Psoas muscle (tissue), 7 donors: ENCODE measurements at regions not wholly inside any gene's neighbourhood (a gene's known extent, or its start where the extent isn't known, plus 50 kb on each side); places are given as distances from the start of the nearest gene placed in this dataset.

Experiments
- ATAC-seq, 4 donors: fragments of 200-7000 bp; cut with Tn5 transposase; one replicate each; pipeline ENCODE4 v1.9.1; 2020; ENCODE audit warnings: moderate library complexity in 3 of 4, mild to moderate bottlenecking in 2 of 4
- DNase-seq, 2 donors: peaks; one replicate each; pipeline ENCODE4 v3.0.0-alpha.2; 2020
- H3K27ac ChIP-seq: fragments of 200-600 bp; one replicate; pipeline ENCODE4 v1.8.0; 2022
- H3K27me3 ChIP-seq, 3 donors: fragments of 200-600 bp in 1 of 3; one replicate each; pipeline versions ENCODE4 v1.6.1 to v1.8.0; 2013 to 2022; ENCODE audit warnings: low read length in 2 of 3, mild to moderate bottlenecking in 2 of 3, moderate library complexity in 1 of 3; ENCODE audit not compliant: insufficient read depth in 3 of 3
- H3K36me3 ChIP-seq, 2 donors: fragments of 200-600 bp in 1 of 2; one replicate each; pipeline versions ENCODE4 v1.6.1 to v1.8.0; 2013 to 2022; ENCODE audit warnings: low read depth in 1 of 2, mild to moderate bottlenecking in 1 of 2, moderate library complexity in 1 of 2; ENCODE audit not compliant: insufficient read depth in 1 of 2
- H3K4me1 ChIP-seq: fragments of 200-600 bp; one replicate; pipeline ENCODE4 v1.8.0; 2022
- H3K4me3 ChIP-seq: fragments of 200-600 bp; one replicate; pipeline ENCODE4 v1.8.0; 2022; ENCODE audit warnings: mild to moderate bottlenecking
- H3K9me3 ChIP-seq: fragments of 200-600 bp; one replicate; pipeline ENCODE4 v1.8.0; 2022
- CTCF ChIP-seq: fragments of 200-600 bp; IDR thresholded peaks from one replicate; pipeline ENCODE4 v1.8.0; 2022; ENCODE audit warnings: antibody characterized with exemption
- WGBS, 3 donors: extraction: QIAGEN DNeasy Blood & Tissue Kit; methylation state at CpG; one replicate each; pipeline versions ENCODE4 v1.1.6 to v1.1.7; 2013; 5-methylcytosine and 5-hydroxymethylcytosine counted together
- intact Hi-C, 2 donors: fragments of 100-400 bp; cut with DNase I; formaldehyde crosslinking; loops; one replicate each; pipeline versions ENCODE4 v1.11.0 to v1.14.2; 2022
- donor health status: healthy with polysubstance abuse.
- donor health status: DM: no; HTN: no; CAD: no; lungs with moderate emphysema.
- donor health status: Bipolar disorder and iron deficiency.
- donor health status: healthy.
- donor health status: DM: yes; HTN: yes; CAD: no.
- donor health status: DM: no; HTN: no; CAD: no.
- donor health status: DM: yes; HTN: yes; CAD: no.

GRCh38 chr2:18479947-18480369 lies 80.5 kb downstream of the RDH14 start:
- Histone ChIP-seq H3K27ac (no peak overlapping the region), H3K27me3 (no peaks in the 10 kb centered on the region), H3K36me3 (no peaks in the 10 kb centered on the region), H3K9me3 (no peaks in the 10 kb centered on the region), H3K4me1 (peaks cover 13% of the 10 kb centered on the region), H3K4me3 (no peak overlapping the region)
- DNase-seq (peak; percentile 67 to 78), ATAC-seq (peak in 3 of 4 donors; percentile 65 to 78 (median 67))
- WGBS, 3 donors = 15 to 34% (median 22%) methylated on average over 3 of the region's 3 CpGs
- intact Hi-C loops = no loop called here
- TF ChIP-seq CTCF = no peak

GRCh38 chr2:18477293-18477692 lies 83.2 kb downstream of the RDH14 start:
- Histone ChIP-seq H3K27ac (no peak overlapping the region), H3K4me3 (no peak overlapping the region), H3K9me3 (no peaks in the 10 kb centered on the region), H3K36me3 (no peaks in the 10 kb centered on the region), H3K4me1 (peaks cover 17% of the 10 kb centered on the region), H3K27me3 (no peaks in the 10 kb centered on the region)
- TF ChIP-seq CTCF = no peak
- DNase-seq = no peak
- 93 to 97% (median 96%) methylated on average over 1 of the region's 1 CpG for WGBS, 3 donors
- intact Hi-C loops = no loop called here
- ATAC-seq = no peak

GRCh38 chr2:18476484-18476883 lies 84.0 kb downstream of the RDH14 start:
- intact Hi-C loops = no loop called here
- H3K4me3 ChIP-seq = no peak overlapping the region
- H3K27me3 ChIP-seq = no peaks in the 10 kb centered on the region
- WGBS, 3 donors = 95 to 97% (median 96%) methylated on average over 3 of the region's 3 CpGs
- DNase-seq = no peak
- H3K36me3 ChIP-seq = no peaks in the 10 kb centered on the region
- no peak overlapping the region for H3K27ac ChIP-seq
- H3K9me3 ChIP-seq = no peaks in the 10 kb centered on the region
- ATAC-seq = no peak
- peaks cover 17% of the 10 kb centered on the region for H3K4me1 ChIP-seq
- TF ChIP-seq CTCF = no peak

- intact Hi-C loops = no loop called here
- WGBS, 3 donors = 83 to 90% (median 86%) methylated on average over 2 of the region's 2 CpGs
- no peak for ATAC-seq
These were observed 84.6 kb downstream of the RDH14 start for GRCh38 chr2:18475884-18476283.

More at GRCh38 chr2:18475884-18476283, 84.6 kb downstream of the RDH14 start:
- Histone ChIP-seq H3K36me3 (no peaks in the 10 kb centered on the region), H3K4me3 (no peak overlapping the region), H3K27me3 (no peaks in the 10 kb centered on the region), H3K4me1 (peaks cover 17% of the 10 kb centered on the region), H3K9me3 (no peaks in the 10 kb centered on the region), H3K27ac (no peak overlapping the region)
- TF ChIP-seq CTCF = no peak
- no peak for DNase-seq
